HG03520 (cell line): ENCODE measurements at regions not wholly inside any gene's neighbourhood (a gene's known extent, or its start where the extent isn't known, plus 50 kb on each side); places are given as distances from the start of the nearest gene placed in this dataset.

Experiments
- ATAC-seq: cut with Tn5 transposase; IDR thresholded peaks from one replicate; pipeline ENCODE4 v1.9.1; 2021; ENCODE audit warnings: mild to moderate bottlenecking, moderate library complexity; ENCODE audit not compliant: unreplicated experiment

GRCh38 chr18:73797419-73797818, 350.2 kb downstream of the FBXO15 start:
- ATAC-seq: no peak

- ATAC-seq: no peak
Observed at GRCh38 chr18:73793386-73793785, 354.2 kb downstream of the FBXO15 start.

- ATAC-seq: no peak
Observed at GRCh38 chr18:73791081-73791480, 356.6 kb downstream of the FBXO15 start.

- ATAC-seq: no peak
Observed at GRCh38 chr18:73790587-73790986, 357.0 kb downstream of the FBXO15 start.

GRCh38 chr18:73787316-73787715, 360.3 kb downstream of the FBXO15 start:
- no peak for ATAC-seq

- no peak for ATAC-seq
Observed at GRCh38 chr18:73785300-73785699, 362.3 kb downstream of the FBXO15 start.

GRCh38 chr18:73784853-73785252, 362.8 kb downstream of the FBXO15 start:
- ATAC-seq: no peak

- no peak for ATAC-seq
Observed at GRCh38 chr18:73782405-73782804, 365.2 kb downstream of the FBXO15 start.

GRCh38 chr18:73780218-73780617, 367.4 kb downstream of the FBXO15 start:
- ATAC-seq: no peak

GRCh38 chr18:73778032-73778359, 369.6 kb downstream of the FBXO15 start:
- ATAC-seq: no peak

GRCh38 chr18:73777356-73778031, 370.1 kb downstream of the FBXO15 start:
- ATAC-seq: no peak

- no peak for ATAC-seq
Observed at GRCh38 chr18:73774811-73775509, 372.7 kb downstream of the FBXO15 start.

- ATAC-seq: no peak
Observed at GRCh38 chr18:73768043-73768442, 379.6 kb downstream of the FBXO15 start.

- no peak for ATAC-seq
Observed at GRCh38 chr18:73766910-73767515, 380.6 kb downstream of the FBXO15 start.

GRCh38 chr18:73758446-73758845, 389.2 kb downstream of the FBXO15 start:
- ATAC-seq: no peak

GRCh38 chr18:73756256-73757091, 391.2 kb downstream of the FBXO15 start:
- no peak for ATAC-seq

GRCh38 chr18:73752965-73753364, 394.7 kb downstream of the FBXO15 start:
- no peak for ATAC-seq

- no peak for ATAC-seq
Observed at GRCh38 chr18:73752546-73752945, 395.1 kb downstream of the FBXO15 start.

- no peak for ATAC-seq
Observed at GRCh38 chr18:73750052-73750451, 397.6 kb downstream of the FBXO15 start.

GRCh38 chr18:73749304-73749703, 398.3 kb downstream of the FBXO15 start:
- ATAC-seq: no peak

- ATAC-seq: no peak
Observed at GRCh38 chr18:73748731-73749130, 398.9 kb downstream of the FBXO15 start.
